Prostate gland (tissue), 2 donors: ENCODE measurements at regions not wholly inside any gene's neighbourhood (a gene's known extent, or its start where the extent isn't known, plus 50 kb on each side); places are given as distances from the start of the nearest gene placed in this dataset.

Experiments used
- POLR2A ChIP-seq: fragments of 450-650 bp; IDR thresholded peaks from one replicate; pipeline ENCODE4 v1.6.1; 2016; ENCODE audit warnings: antibody characterized with exemption, mild to moderate bottlenecking
- TF ChIP-seq, protein P1 (sequence below), 4 experiments: fragments of 200-600 bp in 2 of 4; fragments of 450-650 bp in 2 of 4; sonication (generic) in 2 of 4; IDR thresholded peaks; 1 replicate in 3 of 4; 2 replicates in 1 of 4; pipeline ENCODE4 v1.5.1; 2016 to 2019; ENCODE audit warnings: antibody characterized with exemption in 4 of 4, mild to moderate bottlenecking in 2 of 4, moderate library complexity in 2 of 4

DNA sequence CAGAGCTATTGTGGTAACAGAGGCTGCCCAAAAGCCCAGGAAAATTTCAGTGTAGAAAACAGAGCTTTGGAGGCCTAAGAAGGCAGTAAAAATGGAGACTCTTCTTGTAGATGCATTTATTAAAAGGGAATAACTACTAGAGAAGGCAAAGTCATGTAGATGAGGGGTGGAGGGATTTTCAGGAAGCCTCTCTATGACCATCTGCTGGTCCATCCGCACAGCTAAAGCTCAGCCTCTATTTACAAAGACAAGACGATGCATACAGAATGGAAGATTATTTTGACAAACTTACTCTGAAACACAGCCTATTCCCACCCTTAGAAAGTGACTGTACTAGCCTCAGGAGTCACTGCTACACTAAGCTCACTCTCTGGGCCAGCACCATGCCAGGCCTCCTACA, 71.4 kb downstream of the GLRX5 start:
- TF ChIP-seq, protein P1, sequence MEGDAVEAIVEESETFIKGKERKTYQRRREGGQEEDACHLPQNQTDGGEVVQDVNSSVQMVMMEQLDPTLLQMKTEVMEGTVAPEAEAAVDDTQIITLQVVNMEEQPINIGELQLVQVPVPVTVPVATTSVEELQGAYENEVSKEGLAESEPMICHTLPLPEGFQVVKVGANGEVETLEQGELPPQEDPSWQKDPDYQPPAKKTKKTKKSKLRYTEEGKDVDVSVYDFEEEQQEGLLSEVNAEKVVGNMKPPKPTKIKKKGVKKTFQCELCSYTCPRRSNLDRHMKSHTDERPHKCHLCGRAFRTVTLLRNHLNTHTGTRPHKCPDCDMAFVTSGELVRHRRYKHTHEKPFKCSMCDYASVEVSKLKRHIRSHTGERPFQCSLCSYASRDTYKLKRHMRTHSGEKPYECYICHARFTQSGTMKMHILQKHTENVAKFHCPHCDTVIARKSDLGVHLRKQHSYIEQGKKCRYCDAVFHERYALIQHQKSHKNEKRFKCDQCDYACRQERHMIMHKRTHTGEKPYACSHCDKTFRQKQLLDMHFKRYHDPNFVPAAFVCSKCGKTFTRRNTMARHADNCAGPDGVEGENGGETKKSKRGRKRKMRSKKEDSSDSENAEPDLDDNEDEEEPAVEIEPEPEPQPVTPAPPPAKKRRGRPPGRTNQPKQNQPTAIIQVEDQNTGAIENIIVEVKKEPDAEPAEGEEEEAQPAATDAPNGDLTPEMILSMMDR (IDR thresholded peaks at IDR 0.05): no peak
- no peak for TF ChIP-seq POLR2A
